Left ventricle myocardium inferior (tissue), 1 donor: ENCODE measurements at regions not wholly inside any gene's neighbourhood (a gene's known extent, or its start where the extent isn't known, plus 50 kb on each side); places are given as distances from the start of the nearest gene placed in this dataset.

ENCODE experiments used
- DNase-seq: peaks from one replicate; pipeline ENCODE4 v3.0.0-alpha.2; 2020
- H3K27ac ChIP-seq: fragments of 200-600 bp; replicated peaks from 2 replicates; pipeline ENCODE4 v1.8.0; 2021
- H3K27me3 ChIP-seq: fragments of 200-600 bp; 2 replicates; pipeline ENCODE4 v1.8.0; 2021; ENCODE audit warnings: low read depth
- H3K36me3 ChIP-seq: fragments of 200-600 bp; 2 replicates; pipeline ENCODE4 v1.8.0; 2021
- H3K4me1 ChIP-seq: fragments of 200-600 bp; 2 replicates; pipeline ENCODE4 v1.8.0; 2021
- H3K4me3 ChIP-seq: fragments of 200-600 bp; 2 replicates; pipeline ENCODE4 v1.8.0; 2021; ENCODE audit warnings: mild to moderate bottlenecking, moderate library complexity
- H3K9me3 ChIP-seq: fragments of 200-600 bp; replicated peaks from 2 replicates; pipeline ENCODE4 v1.8.0; 2021
- intact Hi-C: fragments of 100-400 bp; cut with micrococcal nuclease; formaldehyde crosslinking; loops from one replicate; pipeline ENCODE4 v1.11.0; 2022
- TF ChIP-seq, protein P1 (sequence below): fragments of 200-600 bp; IDR thresholded peaks from 2 replicates; pipeline ENCODE4 v1.8.0; 2021; ENCODE audit warnings: antibody characterized with exemption, mild to moderate bottlenecking, borderline replicate concordance
- donor health status: DM: no; HTN: yes; CAD: no; lungs with severe emphysema.

GRCh38 chr13:63344711-63345110 is 1929.1 kb upstream of the PCDH20 start:
- Histone ChIP-seq H3K27me3 (no peaks in the 10 kb centered on the region), H3K36me3 (no peaks in the 10 kb centered on the region), H3K4me1 (no peaks in the 10 kb centered on the region), H3K9me3 (peaks cover 10% of the 10 kb centered on the region), H3K27ac (no peak overlapping the region), H3K4me3 (no peak overlapping the region)
- intact Hi-C loops = no loop called here
- DNase-seq = no peak
- TF ChIP-seq, protein P1, sequence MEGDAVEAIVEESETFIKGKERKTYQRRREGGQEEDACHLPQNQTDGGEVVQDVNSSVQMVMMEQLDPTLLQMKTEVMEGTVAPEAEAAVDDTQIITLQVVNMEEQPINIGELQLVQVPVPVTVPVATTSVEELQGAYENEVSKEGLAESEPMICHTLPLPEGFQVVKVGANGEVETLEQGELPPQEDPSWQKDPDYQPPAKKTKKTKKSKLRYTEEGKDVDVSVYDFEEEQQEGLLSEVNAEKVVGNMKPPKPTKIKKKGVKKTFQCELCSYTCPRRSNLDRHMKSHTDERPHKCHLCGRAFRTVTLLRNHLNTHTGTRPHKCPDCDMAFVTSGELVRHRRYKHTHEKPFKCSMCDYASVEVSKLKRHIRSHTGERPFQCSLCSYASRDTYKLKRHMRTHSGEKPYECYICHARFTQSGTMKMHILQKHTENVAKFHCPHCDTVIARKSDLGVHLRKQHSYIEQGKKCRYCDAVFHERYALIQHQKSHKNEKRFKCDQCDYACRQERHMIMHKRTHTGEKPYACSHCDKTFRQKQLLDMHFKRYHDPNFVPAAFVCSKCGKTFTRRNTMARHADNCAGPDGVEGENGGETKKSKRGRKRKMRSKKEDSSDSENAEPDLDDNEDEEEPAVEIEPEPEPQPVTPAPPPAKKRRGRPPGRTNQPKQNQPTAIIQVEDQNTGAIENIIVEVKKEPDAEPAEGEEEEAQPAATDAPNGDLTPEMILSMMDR = no peak

DNA sequence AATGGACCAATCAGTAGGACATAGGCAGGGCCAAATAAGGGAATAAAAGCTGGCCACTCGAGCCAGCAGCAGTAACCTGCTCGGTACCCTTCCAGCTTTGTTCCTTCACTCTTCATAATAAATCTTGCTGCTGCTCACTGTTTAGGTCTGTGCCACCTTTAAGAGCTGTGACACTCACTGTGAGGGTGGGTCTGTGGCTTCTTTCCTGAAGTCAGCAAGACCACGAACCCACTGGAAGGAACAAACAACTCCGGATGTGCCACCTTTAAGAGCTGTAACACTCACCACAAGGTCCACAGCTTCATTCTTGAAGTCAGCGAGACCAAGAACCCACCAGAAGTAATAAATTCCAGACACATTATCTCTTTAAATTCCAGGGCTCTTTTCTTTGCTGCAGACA is 1922.3 kb upstream of the PCDH20 start:
- Histone ChIP-seq H3K9me3 (peaks cover 7% of the 10 kb centered on the region), H3K27me3 (no peaks in the 10 kb centered on the region), H3K27ac (no peak overlapping the region), H3K4me1 (no peaks in the 10 kb centered on the region), H3K4me3 (no peak overlapping the region), H3K36me3 (no peaks in the 10 kb centered on the region)
- DNase-seq = no peak
- intact Hi-C loops = no loop called here
- TF ChIP-seq, protein P1 = no peak

- DNase-seq = no peak
- Histone ChIP-seq H3K36me3 (no peaks in the 10 kb centered on the region), H3K9me3 (no peaks in the 10 kb centered on the region), H3K4me3 (no peak overlapping the region), H3K27ac (no peak overlapping the region), H3K27me3 (no peaks in the 10 kb centered on the region), H3K4me1 (no peaks in the 10 kb centered on the region)
- intact Hi-C loops = no loop called here
- TF ChIP-seq, protein P1 = no peak
These were observed 1921.4 kb upstream of the PCDH20 start for GRCh38 chr13:63337041-63337440.

DNA sequence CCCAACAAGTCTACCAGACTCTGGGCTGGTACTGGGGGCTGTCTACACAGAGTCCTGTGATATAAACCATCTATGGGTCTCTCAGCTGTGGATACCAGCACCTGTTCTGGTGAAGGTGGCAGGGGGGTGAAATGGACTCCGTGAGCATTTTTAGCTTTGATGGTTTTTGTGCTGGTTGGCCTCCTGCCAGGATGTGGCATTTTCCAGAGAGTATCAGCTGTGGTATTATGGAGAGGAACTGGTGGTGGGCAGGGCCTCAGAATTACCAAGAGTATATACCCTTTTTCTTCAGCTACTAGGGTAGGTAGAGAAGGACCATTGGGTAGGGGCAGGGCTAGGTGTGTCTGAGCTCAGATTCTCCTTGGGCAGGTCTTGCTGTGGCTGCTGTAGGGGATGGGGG is 1920.9 kb upstream of the PCDH20 start:
- Histone ChIP-seq H3K4me1 (no peaks in the 10 kb centered on the region), H3K4me3 (no peak overlapping the region), H3K27me3 (no peaks in the 10 kb centered on the region), H3K36me3 (no peaks in the 10 kb centered on the region), H3K27ac (no peak overlapping the region), H3K9me3 (no peaks in the 10 kb centered on the region)
- intact Hi-C loops = no loop called here
- no peak for DNase-seq
- TF ChIP-seq, protein P1 = no peak

DNA sequence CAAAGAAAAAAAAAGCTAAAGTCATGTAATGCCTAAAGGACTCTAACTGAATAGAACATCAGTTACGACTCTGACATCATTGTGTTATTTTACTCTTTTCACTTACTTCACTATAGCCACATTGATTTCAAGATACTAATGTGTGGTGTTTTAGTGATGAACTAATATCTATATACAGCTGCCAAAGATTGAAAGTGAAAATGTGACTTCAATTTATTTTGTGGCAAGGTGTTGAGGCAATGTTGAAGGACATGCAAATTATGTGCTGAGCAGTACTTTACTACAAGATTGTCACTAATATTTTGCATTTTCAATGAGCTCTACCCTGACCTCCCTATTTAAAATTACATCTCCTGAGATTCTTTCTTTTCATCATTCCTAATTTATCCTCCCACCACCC is 1911.9 kb upstream of the PCDH20 start:
- no peaks in the 10 kb centered on the region for H3K9me3 ChIP-seq
- TF ChIP-seq, protein P1 = no peak
- H3K27me3 ChIP-seq = no peaks in the 10 kb centered on the region
- DNase-seq = no peak
- H3K27ac ChIP-seq = no peak overlapping the region
- intact Hi-C loops = no loop called here
- H3K4me3 ChIP-seq = no peak overlapping the region
- no peaks in the 10 kb centered on the region for H3K4me1 ChIP-seq
- H3K36me3 ChIP-seq = no peaks in the 10 kb centered on the region

DNA sequence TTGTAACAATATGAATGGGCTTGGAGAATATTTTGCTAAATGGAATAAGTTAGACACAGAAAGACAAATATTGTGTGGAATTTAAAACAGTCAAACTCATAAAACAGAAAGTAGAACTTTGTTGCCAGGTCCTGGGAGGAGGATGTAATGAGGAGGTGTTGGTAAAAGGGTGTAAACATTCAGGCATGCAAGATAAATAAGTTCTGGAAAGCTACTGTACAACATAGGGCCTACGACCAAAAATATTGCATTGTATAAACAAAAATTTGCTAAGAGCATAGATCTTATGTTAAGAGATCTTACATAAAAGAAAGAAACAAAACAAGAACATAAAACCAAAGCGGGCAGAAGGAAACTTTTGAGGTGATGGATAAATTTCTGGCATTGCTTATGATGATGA is 1907.8 kb upstream of the PCDH20 start:
- intact Hi-C loops = no loop called here
- TF ChIP-seq, protein P1 = no peak
- H3K4me3 ChIP-seq = no peak overlapping the region

More for the DNA sequence above, 1907.8 kb upstream of the PCDH20 start:
- H3K4me1 ChIP-seq = no peaks in the 10 kb centered on the region
- no peaks in the 10 kb centered on the region for H3K36me3 ChIP-seq
- no peak overlapping the region for H3K27ac ChIP-seq
- H3K9me3 ChIP-seq = no peaks in the 10 kb centered on the region
- H3K27me3 ChIP-seq = no peaks in the 10 kb centered on the region
- DNase-seq = no peak
